ENCODE measurements at regions not wholly inside any gene's neighbourhood (a gene's known extent, or its start where the extent isn't known, plus 50 kb on each side); places are given as distances from the start of the nearest gene placed in this dataset.

DNA sequence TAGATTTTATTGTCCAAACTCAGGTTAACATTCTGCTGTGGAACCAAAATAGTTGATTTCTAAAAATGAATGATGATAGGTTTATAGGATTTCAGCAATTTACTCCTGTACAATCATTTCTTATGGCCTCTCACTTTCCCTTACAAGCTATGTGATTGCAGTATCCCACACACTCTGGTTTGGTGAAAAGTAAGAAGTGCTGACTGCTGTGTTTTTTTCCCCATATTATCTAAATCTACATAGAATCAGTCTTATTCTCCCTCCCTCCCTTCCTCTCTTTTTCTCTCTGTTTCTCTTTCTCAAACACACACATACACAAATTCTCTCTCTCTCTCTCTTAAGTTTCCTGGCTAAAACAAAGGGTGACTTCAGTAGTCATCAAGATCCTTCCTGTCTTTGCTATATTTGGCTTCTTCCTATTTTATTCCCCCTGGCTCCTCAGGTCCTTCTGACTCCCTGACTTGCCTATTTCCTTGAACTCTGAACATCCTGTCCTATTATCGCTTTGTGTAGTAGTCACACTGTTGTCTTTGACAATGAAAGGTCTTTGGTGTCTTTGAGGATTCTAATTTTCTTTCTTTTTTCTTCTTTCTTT, 55.9 kb upstream of the HAPLN1 start:
- no peaks in the 10 kb centered on the region for H3K27me3 Mint-ChIP-seq
- ATAC-seq (no peak), DNase-seq (no peak)
- no peaks in the 10 kb centered on the region for H3K36me3 Mint-ChIP-seq (ENCODE audit: low read depth)
- peaks cover 4% of the 10 kb centered on the region for H3K9me3 Mint-ChIP-seq
- no peak overlapping the region for H3K27ac Mint-ChIP-seq
- H3K4me1 Mint-ChIP-seq, result no peaks in the 10 kb centered on the region
- no peak overlapping the region for H3K4me3 Mint-ChIP-seq
